Fibroblast of the aortic adventitia (primary cell): ENCODE measurements at regions not wholly inside any gene's neighbourhood (a gene's known extent, or its start where the extent isn't known, plus 50 kb on each side); places are given as distances from the start of the nearest gene placed in this dataset.
A peak's percentile ranks its signal among the peaks of the same experiment; 100 is the strongest.

ENCODE experiments used
- DNase-seq: peaks from one replicate; pipeline ENCODE4 v3.0.0-alpha.2; 2010; ENCODE audit warnings: low read depth
- H3K4me3 ChIP-seq: 2 replicates; pipeline ENCODE4 v1.5.1; 2011; ENCODE audit warnings: low read depth, mild to moderate bottlenecking, control low read depth, low read length, moderate library complexity
- CTCF ChIP-seq: IDR thresholded peaks from 2 replicates; pipeline ENCODE4 v1.5.1; 2011; ENCODE audit warnings: mild to moderate bottlenecking, low read length, control low read depth, inconsistent platforms; ENCODE audit not compliant: insufficient read depth

- no peak for DNase-seq
- no peak overlapping the region for H3K4me3 ChIP-seq
- no peak for TF ChIP-seq CTCF
Observed at GRCh38 chr14:22429546-22430294, 159.3 kb downstream of the DAD1 start.

- H3K4me3 ChIP-seq, result no peak overlapping the region
- peak; percentile 59 for DNase-seq
- no peak for TF ChIP-seq CTCF
Observed at GRCh38 chr14:22428700-22429291, 160.2 kb downstream of the DAD1 start.

- TF ChIP-seq CTCF, result no peak
- no peak overlapping the region for H3K4me3 ChIP-seq
- DNase-seq, result peak; percentile 91
Observed at GRCh38 chr14:22427771-22428231, 161.2 kb downstream of the DAD1 start.

GRCh38 chr14:22426711-22427110 is 162.3 kb downstream of the DAD1 start:
- TF ChIP-seq CTCF, result no peak
- no peak for DNase-seq
- H3K4me3 ChIP-seq, result no peak overlapping the region

GRCh38 chr14:22423958-22424357 is 165.1 kb downstream of the DAD1 start:
- DNase-seq, result no peak
- no peak for TF ChIP-seq CTCF
- H3K4me3 ChIP-seq, result no peak overlapping the region

- no peak for DNase-seq
- no peak overlapping the region for H3K4me3 ChIP-seq
- TF ChIP-seq CTCF, result no peak
Observed at GRCh38 chr14:22422238-22422637, 166.8 kb downstream of the DAD1 start.
